ENCODE measurements at regions not wholly inside any gene's neighbourhood (a gene's known extent, or its start where the extent isn't known, plus 50 kb on each side); places are given as distances from the start of the nearest gene placed in this dataset.
"Not testable (repeated sequence)": the region's sequence is repeated elsewhere in the genome, so short reads cannot be mapped to it uniquely, and the experiment has no call there.

- ATAC-seq, result peak; percentile 46; the same call in 2 of the 3 replicates
Measured at GRCh38 chr3:102722317-102722716, 287.5 kb downstream of the ZPLD1 start.

GRCh38 chr3:102727340-102727739, 292.5 kb downstream of the ZPLD1 start:
- ATAC-seq, result peak; percentile 50; the same call in 1 of the 3 replicates
- TF ChIP-seq ZNF8 (CRISPR knock-in tag; IDR thresholded peaks at IDR 0.05) (no peak), ZC3H10 (CRISPR knock-in tag; IDR thresholded peaks at IDR 0.05) (no peak), ZFP3 (CRISPR knock-in tag; IDR thresholded peaks at IDR 0.05) (no peak), ARNTL (CRISPR knock-in tag; IDR thresholded peaks at IDR 0.05; ENCODE audit: borderline replicate concordance, low read depth) (no peak)

More at GRCh38 chr3:102722317-102722716, 287.5 kb downstream of the ZPLD1 start:
- TF ChIP-seq ARNTL (CRISPR knock-in tag; IDR thresholded peaks at IDR 0.05; ENCODE audit: borderline replicate concordance, low read depth), result no peak
- no peak for TF ChIP-seq SNAI2 (CRISPR knock-in tag; IDR thresholded peaks at IDR 0.05)
- TF ChIP-seq ESRRG (CRISPR knock-in tag; IDR thresholded peaks at IDR 0.05), result no peak
- TF ChIP-seq ZNF70 (CRISPR knock-in tag; IDR thresholded peaks at IDR 0.05), result 0 out of 2 replicates have a peak, but pooled peaks have one; percentile 41
- peak; percentile 61 for TF ChIP-seq ISL1 (CRISPR knock-in tag; IDR thresholded peaks at IDR 0.05)
- TF ChIP-seq TCF4 (CRISPR knock-in tag; IDR thresholded peaks at IDR 0.05; ENCODE audit: borderline replicate concordance), result peak; percentile 75
- no peak for TF ChIP-seq ZNF565 (CRISPR knock-in tag; conservative IDR thresholded peaks at IDR 0.05; ENCODE audit: low read depth)
- no peak for TF ChIP-seq ZFP30 (CRISPR knock-in tag; IDR thresholded peaks at IDR 0.05)
- 0 out of 2 replicates have a peak, but pooled peaks have one; percentile 5 for TF ChIP-seq ZNF8 (CRISPR knock-in tag; IDR thresholded peaks at IDR 0.05)
- no peak for TF ChIP-seq CSDC2 (CRISPR knock-in tag; IDR thresholded peaks at IDR 0.05)

GRCh38 chr3:102732581-102732980, 297.8 kb downstream of the ZPLD1 start:
- not testable (repeated sequence) for ATAC-seq

- TF ChIP-seq ISL1 (CRISPR knock-in tag; IDR thresholded peaks at IDR 0.05) (peak; percentile 85), ZFP30 (CRISPR knock-in tag; IDR thresholded peaks at IDR 0.05) (no peak), CSRNP3 (CRISPR knock-in tag; IDR thresholded peaks at IDR 0.05) (no peak), CSDC2 (CRISPR knock-in tag; IDR thresholded peaks at IDR 0.05) (no peak), TCF4 (CRISPR knock-in tag; IDR thresholded peaks at IDR 0.05; ENCODE audit: borderline replicate concordance) (no peak), ZNF70 (CRISPR knock-in tag; IDR thresholded peaks at IDR 0.05) (no peak), ZFP3 (CRISPR knock-in tag; IDR thresholded peaks at IDR 0.05) (no peak)
- ATAC-seq, result peak; percentile 79
Measured at GRCh38 chr3:102733791-102734563, 299.2 kb downstream of the ZPLD1 start.

GRCh38 chr3:102735311-102735710, 300.5 kb downstream of the ZPLD1 start:
- no peak for ATAC-seq
- TF ChIP-seq ISL1 (CRISPR knock-in tag; IDR thresholded peaks at IDR 0.05) (no peak), TSHZ2 (CRISPR knock-in tag; IDR thresholded peaks at IDR 0.05) (no peak), CSDC2 (CRISPR knock-in tag; IDR thresholded peaks at IDR 0.05) (no peak), ESRRG (CRISPR knock-in tag; IDR thresholded peaks at IDR 0.05) (no peak), ZFP30 (CRISPR knock-in tag; IDR thresholded peaks at IDR 0.05) (no peak), CSRNP3 (CRISPR knock-in tag; IDR thresholded peaks at IDR 0.05) (no peak), ZNF8 (CRISPR knock-in tag; IDR thresholded peaks at IDR 0.05) (no peak), TOX (CRISPR knock-in tag; IDR thresholded peaks at IDR 0.05; ENCODE audit: borderline replicate concordance) (no peak)

GRCh38 chr3:102736288-102736974, 301.6 kb downstream of the ZPLD1 start:
- no peak for ATAC-seq
- TF ChIP-seq ZFP3 (CRISPR knock-in tag; IDR thresholded peaks at IDR 0.05) (no peak), CSRNP3 (CRISPR knock-in tag; IDR thresholded peaks at IDR 0.05) (no peak), ARNTL (CRISPR knock-in tag; IDR thresholded peaks at IDR 0.05; ENCODE audit: borderline replicate concordance, low read depth) (no peak), BACH2 (CRISPR knock-in tag; IDR thresholded peaks at IDR 0.05; ENCODE audit: borderline replicate concordance) (no peak), TSHZ2 (CRISPR knock-in tag; IDR thresholded peaks at IDR 0.05) (no peak), ESRRG (CRISPR knock-in tag; IDR thresholded peaks at IDR 0.05) (no peak), ISL1 (CRISPR knock-in tag; IDR thresholded peaks at IDR 0.05) (no peak), OSR1 (CRISPR knock-in tag; IDR thresholded peaks at IDR 0.05) (no peak)
